Ovary (tissue), 3 donors: ENCODE measurements at regions not wholly inside any gene's neighbourhood (a gene's known extent, or its start where the extent isn't known, plus 50 kb on each side); places are given as distances from the start of the nearest gene placed in this dataset.

Experiments
- POLR2A ChIP-seq: fragments of 450-650 bp; IDR thresholded peaks from one replicate; pipeline ENCODE4 v1.6.1; 2017; ENCODE audit warnings: antibody characterized with exemption, mild to moderate bottlenecking, moderate library complexity
- TF ChIP-seq, protein P1 (sequence below), 3 donors: fragments of 450-650 bp in 2 of 3; fragments of 200-600 bp in 1 of 3; IDR thresholded peaks; one replicate each; pipeline versions ENCODE4 v1.5.1 to v1.8.0; 2016 to 2022; ENCODE audit warnings: antibody characterized with exemption in 3 of 3, mild to moderate bottlenecking in 1 of 3
- donor health status: DM: no; HTN: no; CAD: no.

DNA sequence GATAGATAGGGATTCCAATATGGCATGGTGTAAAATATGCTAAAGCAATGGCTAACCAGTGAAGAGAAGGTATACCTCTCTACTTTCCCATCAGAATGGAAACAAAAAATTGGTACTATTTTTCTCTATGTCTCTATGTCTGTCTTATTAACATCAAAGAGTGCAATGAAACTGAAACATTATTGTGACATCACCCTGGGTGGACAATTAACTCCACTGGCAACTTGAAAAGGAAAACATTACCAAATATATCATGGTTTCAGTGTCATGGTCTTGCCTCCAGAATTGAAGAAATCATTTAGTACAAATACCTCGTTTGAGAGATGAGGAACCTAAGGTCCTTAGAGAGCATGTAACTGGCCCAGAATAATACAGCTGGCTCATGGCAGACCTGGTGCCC is 1132.5 kb upstream of the MAP3K7 start:
- TF ChIP-seq, protein P1, sequence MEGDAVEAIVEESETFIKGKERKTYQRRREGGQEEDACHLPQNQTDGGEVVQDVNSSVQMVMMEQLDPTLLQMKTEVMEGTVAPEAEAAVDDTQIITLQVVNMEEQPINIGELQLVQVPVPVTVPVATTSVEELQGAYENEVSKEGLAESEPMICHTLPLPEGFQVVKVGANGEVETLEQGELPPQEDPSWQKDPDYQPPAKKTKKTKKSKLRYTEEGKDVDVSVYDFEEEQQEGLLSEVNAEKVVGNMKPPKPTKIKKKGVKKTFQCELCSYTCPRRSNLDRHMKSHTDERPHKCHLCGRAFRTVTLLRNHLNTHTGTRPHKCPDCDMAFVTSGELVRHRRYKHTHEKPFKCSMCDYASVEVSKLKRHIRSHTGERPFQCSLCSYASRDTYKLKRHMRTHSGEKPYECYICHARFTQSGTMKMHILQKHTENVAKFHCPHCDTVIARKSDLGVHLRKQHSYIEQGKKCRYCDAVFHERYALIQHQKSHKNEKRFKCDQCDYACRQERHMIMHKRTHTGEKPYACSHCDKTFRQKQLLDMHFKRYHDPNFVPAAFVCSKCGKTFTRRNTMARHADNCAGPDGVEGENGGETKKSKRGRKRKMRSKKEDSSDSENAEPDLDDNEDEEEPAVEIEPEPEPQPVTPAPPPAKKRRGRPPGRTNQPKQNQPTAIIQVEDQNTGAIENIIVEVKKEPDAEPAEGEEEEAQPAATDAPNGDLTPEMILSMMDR (IDR thresholded peaks at IDR 0.05): no peak
- TF ChIP-seq POLR2A: no peak
